ENCODE measurements at regions not wholly inside any gene's neighbourhood (a gene's known extent, or its start where the extent isn't known, plus 50 kb on each side); places are given as distances from the start of the nearest gene placed in this dataset.

- Mint-ChIP-seq H3K27me3 (no peaks in the 10 kb centered on the region), H3K27ac (no peak overlapping the region), H3K4me1 (no peaks in the 10 kb centered on the region), H3K4me3 (no peak overlapping the region), H3K9me3 (peaks cover 5 to 9% of the 10 kb centered on the region in 2 donors)
- DNase-seq (no peak), ATAC-seq (no peak)
Observed at GRCh38 chr1:195529881-195530280, 1078.4 kb downstream of the KCNT2 start.

GRCh38 chr1:195520757-195521156 lies 1087.5 kb downstream of the KCNT2 start:
- Mint-ChIP-seq H3K27ac (no peak overlapping the region), H3K4me3 (no peak overlapping the region), H3K9me3 (peaks cover 0 to 7% of the 10 kb centered on the region in 2 donors), H3K27me3 (no peaks in the 10 kb centered on the region), H3K4me1 (no peaks in the 10 kb centered on the region)
- ATAC-seq: no peak
- no peak for DNase-seq

GRCh38 chr1:195516036-195516435 lies 1092.2 kb downstream of the KCNT2 start:
- no peak overlapping the region for H3K27ac Mint-ChIP-seq
- ATAC-seq (no peak), DNase-seq (no peak)

GRCh38 chr1:195511501-195511900 lies 1096.7 kb downstream of the KCNT2 start:
- ATAC-seq: no peak
- H3K27ac Mint-ChIP-seq: no peak overlapping the region
- no peak for DNase-seq
- no peaks in the 10 kb centered on the region for H3K4me1 Mint-ChIP-seq
- H3K9me3 Mint-ChIP-seq: peaks cover 0 to 4% of the 10 kb centered on the region in 2 donors
- no peak overlapping the region for H3K4me3 Mint-ChIP-seq
- no peaks in the 10 kb centered on the region for H3K27me3 Mint-ChIP-seq

More at GRCh38 chr1:195516036-195516435, 1092.2 kb downstream of the KCNT2 start:
- Mint-ChIP-seq H3K27me3 (no peaks in the 10 kb centered on the region), H3K4me1 (no peaks in the 10 kb centered on the region), H3K4me3 (no peak overlapping the region), H3K9me3 (peaks cover 0 to 7% of the 10 kb centered on the region in 2 donors)

- H3K9me3 Mint-ChIP-seq: peaks cover 3% of the 10 kb centered on the region in 2 donors
- no peak overlapping the region for H3K27ac Mint-ChIP-seq
- DNase-seq (no peak), ATAC-seq (no peak)
- H3K27me3 Mint-ChIP-seq: no peaks in the 10 kb centered on the region
- no peaks in the 10 kb centered on the region for H3K4me1 Mint-ChIP-seq
- H3K4me3 Mint-ChIP-seq: no peak overlapping the region
Observed at GRCh38 chr1:195501118-195501517, 1107.1 kb downstream of the KCNT2 start.

GRCh38 chr1:195495720-195496635 lies 1112.3 kb downstream of the KCNT2 start:
- DNase-seq (no peak), ATAC-seq (no peak)
- Mint-ChIP-seq H3K4me3 (no peak overlapping the region), H3K4me1 (no peaks in the 10 kb centered on the region), H3K27ac (no peak overlapping the region), H3K27me3 (no peaks in the 10 kb centered on the region), H3K9me3 (peaks cover 8 to 22% of the 10 kb centered on the region in 2 donors)

GRCh38 chr1:195482137-195482536 lies 1126.1 kb downstream of the KCNT2 start:
- Mint-ChIP-seq H3K9me3 (peaks cover 0 to 5% of the 10 kb centered on the region in 2 donors), H3K4me1 (no peaks in the 10 kb centered on the region), H3K4me3 (no peak overlapping the region), H3K27ac (no peak overlapping the region), H3K27me3 (no peaks in the 10 kb centered on the region)
- no peak for DNase-seq
- no peak for ATAC-seq

- Mint-ChIP-seq H3K4me3 (no peak overlapping the region), H3K9me3 (peaks cover 0 to 2% of the 10 kb centered on the region in 2 donors), H3K27me3 (no peaks in the 10 kb centered on the region), H3K27ac (no peak overlapping the region), H3K4me1 (no peaks in the 10 kb centered on the region)
- DNase-seq (no peak), ATAC-seq (no peak)
Observed at GRCh38 chr1:195481293-195481692, 1126.9 kb downstream of the KCNT2 start.

GRCh38 chr1:195475568-195475967 lies 1132.7 kb downstream of the KCNT2 start:
- Mint-ChIP-seq H3K9me3 (peaks cover 5 to 10% of the 10 kb centered on the region in 2 donors), H3K4me3 (no peak overlapping the region), H3K27ac (no peak overlapping the region), H3K4me1 (no peaks in the 10 kb centered on the region), H3K27me3 (no peaks in the 10 kb centered on the region)
- ATAC-seq (no peak), DNase-seq (no peak)

- Mint-ChIP-seq H3K27ac (no peak overlapping the region), H3K4me1 (no peaks in the 10 kb centered on the region), H3K4me3 (no peak overlapping the region), H3K9me3 (peaks cover 5 to 10% of the 10 kb centered on the region in 2 donors), H3K27me3 (no peaks in the 10 kb centered on the region)
- DNase-seq (no peak), ATAC-seq (no peak)
Observed at GRCh38 chr1:195472291-195472690, 1135.9 kb downstream of the KCNT2 start.

GRCh38 chr1:195466639-195467038 lies 1141.6 kb downstream of the KCNT2 start:
- no peaks in the 10 kb centered on the region for H3K4me1 Mint-ChIP-seq
- no peaks in the 10 kb centered on the region for H3K27me3 Mint-ChIP-seq
- H3K27ac Mint-ChIP-seq: no peak overlapping the region
- no peaks in the 10 kb centered on the region for H3K9me3 Mint-ChIP-seq
- H3K4me3 Mint-ChIP-seq: no peak overlapping the region
- DNase-seq (no peak), ATAC-seq (no peak)

GRCh38 chr1:195462646-195463045 lies 1145.6 kb downstream of the KCNT2 start:
- Mint-ChIP-seq H3K4me1 (no peaks in the 10 kb centered on the region), H3K27me3 (no peaks in the 10 kb centered on the region), H3K27ac (no peak overlapping the region), H3K9me3 (no peaks in the 10 kb centered on the region), H3K4me3 (no peak overlapping the region)
- DNase-seq (no peak), ATAC-seq (no peak)

GRCh38 chr1:195462152-195462551 lies 1146.1 kb downstream of the KCNT2 start:
- Mint-ChIP-seq H3K27me3 (no peaks in the 10 kb centered on the region), H3K4me1 (no peaks in the 10 kb centered on the region), H3K27ac (no peak overlapping the region), H3K4me3 (no peak overlapping the region), H3K9me3 (no peaks in the 10 kb centered on the region)
- DNase-seq: no peak
- ATAC-seq: no peak

- no peak for ATAC-seq
- Mint-ChIP-seq H3K9me3 (no peaks in the 10 kb centered on the region), H3K4me3 (no peak overlapping the region), H3K27me3 (no peaks in the 10 kb centered on the region), H3K4me1 (no peaks in the 10 kb centered on the region), H3K27ac (no peak overlapping the region)
- DNase-seq: no peak
Observed at GRCh38 chr1:195458365-195458764, 1149.9 kb downstream of the KCNT2 start.

GRCh38 chr1:195450794-195451193 lies 1157.4 kb downstream of the KCNT2 start:
- Mint-ChIP-seq H3K9me3 (peaks cover 18 to 22% of the 10 kb centered on the region in 2 donors), H3K27me3 (no peaks in the 10 kb centered on the region), H3K4me1 (no peaks in the 10 kb centered on the region), H3K27ac (no peak overlapping the region), H3K4me3 (no peak overlapping the region)
- ATAC-seq (no peak), DNase-seq (no peak)

- no peak for ATAC-seq
- DNase-seq: no peak
- no peaks in the 10 kb centered on the region for H3K4me1 Mint-ChIP-seq
- H3K9me3 Mint-ChIP-seq: no peaks in the 10 kb centered on the region
- no peak overlapping the region for H3K4me3 Mint-ChIP-seq
- H3K27me3 Mint-ChIP-seq: no peaks in the 10 kb centered on the region
- H3K27ac Mint-ChIP-seq: no peak overlapping the region
Observed at GRCh38 chr1:195439661-195440060, 1168.6 kb downstream of the KCNT2 start.
